CD14-positive monocyte (primary cell): ENCODE measurements at regions not wholly inside any gene's neighbourhood (a gene's known extent, or its start where the extent isn't known, plus 50 kb on each side); places are given as distances from the start of the nearest gene placed in this dataset.
A peak's percentile ranks its signal among the peaks of the same experiment; 100 is the strongest.

Experiments used
- DNase-seq, 3 donors: peaks; one replicate each; pipeline ENCODE4 v3.0.0-alpha.2; 2011 to 2022
- H2AFZ ChIP-seq: 2 replicates; pipeline ENCODE4 v1.6.0; 2012; ENCODE audit warnings: mild to moderate bottlenecking, low read depth, low read length, inconsistent platforms; ENCODE audit not compliant: insufficient read depth, poor library complexity, severe bottlenecking
- H3K27ac ChIP-seq, 2 donors: 1 replicate in 1 of 2; 2 replicates in 1 of 2; pipeline ENCODE4 v1.5.1; 2012 to 2013; ENCODE audit warnings: low read length in 2 of 2, control low read depth in 1 of 2, inconsistent platforms in 1 of 2, low read depth in 1 of 2, mild to moderate bottlenecking in 1 of 2
- H3K27me3 ChIP-seq, 2 donors: one replicate each; pipeline versions ENCODE4 v1.6.0 to v1.6.1; 2011 to 2013; ENCODE audit warnings: low read length in 2 of 2; ENCODE audit not compliant: control insufficient read depth in 2 of 2, insufficient read depth in 2 of 2
- H3K36me3 ChIP-seq, 2 donors: replicated peaks in 1 of 2; 1 replicate in 1 of 2; 2 replicates in 1 of 2; pipeline versions ENCODE4 v1.5.1 to v1.6.1; 2012 to 2013; ENCODE audit warnings: low read length in 2 of 2, control low read depth in 1 of 2, inconsistent platforms in 1 of 2, mild to moderate bottlenecking in 1 of 2; ENCODE audit not compliant: insufficient read depth in 2 of 2, control insufficient read depth in 1 of 2
- H3K4me1 ChIP-seq, 2 donors: 1 replicate in 1 of 2; 2 replicates in 1 of 2; pipeline versions ENCODE4 v1.5.1 to v1.6.1; 2012 to 2013; ENCODE audit warnings: low read length in 2 of 2, control low read depth in 1 of 2, inconsistent platforms in 1 of 2, mild to moderate bottlenecking in 1 of 2, moderate library complexity in 1 of 2; ENCODE audit not compliant: insufficient read depth in 2 of 2, control insufficient read depth in 1 of 2
- H3K4me2 ChIP-seq: replicated peaks from 2 replicates; pipeline ENCODE3; 2012; ENCODE audit warnings: low read length, moderate library complexity, mild to moderate bottlenecking; ENCODE audit not compliant: poor library complexity, severe bottlenecking; ENCODE audit errors: extremely low read depth
- H3K4me3 ChIP-seq, 3 experiments: fragments of 200-600 bp in 1 of 3; sonication (generic) in 1 of 3; replicated peaks in 1 of 3; 1 replicate in 2 of 3; 2 replicates in 1 of 3; pipeline ENCODE4 v1.5.1; 2011 to 2013; ENCODE audit warnings: low read length in 3 of 3, mild to moderate bottlenecking in 3 of 3, control low read depth in 2 of 3, low read depth in 2 of 3, inconsistent platforms in 1 of 3, moderate library complexity in 1 of 3
- H3K79me2 ChIP-seq: 2 replicates; pipeline ENCODE4 v1.6.0; 2012; ENCODE audit warnings: mild to moderate bottlenecking, control low read depth, inconsistent platforms, low read length, moderate library complexity; ENCODE audit not compliant: insufficient read depth
- H3K9ac ChIP-seq: 2 replicates; pipeline ENCODE4 v1.6.0; 2017; ENCODE audit warnings: low read length, mild to moderate bottlenecking; ENCODE audit not compliant: insufficient read depth, poor library complexity, severe bottlenecking
- H3K9me3 ChIP-seq, 2 donors: replicated peaks in 1 of 2; 1 replicate in 1 of 2; 2 replicates in 1 of 2; pipeline versions ENCODE4 v1.5.1 to v1.6.1; 2012 to 2013; ENCODE audit warnings: low read length in 2 of 2, control low read depth in 1 of 2; ENCODE audit not compliant: control insufficient read depth in 1 of 2, insufficient read depth in 1 of 2
- H4K20me1 ChIP-seq: 2 replicates; pipeline ENCODE4 v1.6.0; 2012; ENCODE audit warnings: mild to moderate bottlenecking, low read length, control low read depth, moderate library complexity; ENCODE audit not compliant: insufficient read depth
- H3K27ac Mint-ChIP-seq, 7 donors: one replicate each; pipeline ENCODE4 v1.8.0; 2020; ENCODE audit warnings: mild to moderate bottlenecking in 7 of 7, mixed read lengths in 7 of 7, moderate library complexity in 6 of 7, inconsistent platforms in 2 of 7
- H3K27me3 Mint-ChIP-seq, 3 donors: one replicate each; pipeline ENCODE4 v1.8.0; 2021 to 2022; ENCODE audit warnings: low read depth in 3 of 3, mild to moderate bottlenecking in 3 of 3, mixed read lengths in 3 of 3, moderate library complexity in 3 of 3, inconsistent platforms in 1 of 3
- H3K36me3 Mint-ChIP-seq, 2 donors: one replicate each; pipeline ENCODE4 v1.8.0; 2020; ENCODE audit warnings: mixed read lengths in 2 of 2, inconsistent platforms in 1 of 2, mild to moderate bottlenecking in 1 of 2
- H3K4me1 Mint-ChIP-seq: one replicate; pipeline ENCODE4 v1.8.0; 2020; ENCODE audit warnings: mild to moderate bottlenecking, mixed read lengths
- H3K4me3 Mint-ChIP-seq, 2 donors: one replicate each; pipeline ENCODE4 v1.8.0; 2020; ENCODE audit warnings: mild to moderate bottlenecking in 2 of 2, mixed read lengths in 2 of 2, moderate library complexity in 1 of 2
- H3K9me3 Mint-ChIP-seq, 7 donors: one replicate each; pipeline ENCODE4 v1.8.0; 2020 to 2022; ENCODE audit warnings: mixed read lengths in 7 of 7, mild to moderate bottlenecking in 6 of 7, moderate library complexity in 6 of 7, inconsistent platforms in 2 of 7
- CTCF ChIP-seq: fragments of 200-600 bp; IDR thresholded peaks from one replicate; pipeline ENCODE4 v1.8.0; 2022; ENCODE audit warnings: antibody characterized with exemption, mild to moderate bottlenecking
- WGBS: methylation state at CpG from one replicate; pipeline ENCODE4 v1.1.5; 2013; ENCODE audit warnings: missing lambda C conversion rate; ENCODE audit not compliant: insufficient coverage; 5-methylcytosine and 5-hydroxymethylcytosine counted together
- intact Hi-C, 2 donors: fragments of 100-400 bp; cut with micrococcal nuclease; formaldehyde crosslinking; loops; one replicate each; pipeline versions ENCODE4 v1.15.0 to v1.15.1; 2023

GRCh38 chr3:39637807-39638206 is 170.3 kb downstream of the MOBP start:
- Histone ChIP-seq H3K9ac (no peak overlapping the region), H3K27me3 (no peaks in the 10 kb centered on the region), H2AFZ (no peak overlapping the region), H3K4me1 (peaks cover 11 to 12% of the 10 kb centered on the region in 2 donors), H3K36me3 (no peaks in the 10 kb centered on the region), H3K4me2 (no peak overlapping the region), H3K79me2 (no peaks in the 10 kb centered on the region), H3K27ac (no peak overlapping the region), H3K4me3 (no peak overlapping the region), H3K9me3 (no peaks in the 10 kb centered on the region), H4K20me1 (no peaks in the 10 kb centered on the region)
- Mint-ChIP-seq H3K9me3 (peaks cover 0 to 2% (median 0%) of the 10 kb centered on the region in 7 donors), H3K27me3 (no peaks in the 10 kb centered on the region), H3K27ac (peak overlapping the region in 4 of 7 donors; percentile 32 to 69 (median 48)), H3K4me1 (peaks cover 20% of the 10 kb centered on the region), H3K36me3 (no peaks in the 10 kb centered on the region), H3K4me3 (no peak overlapping the region)
- DNase-seq, result peak; percentile 15 to 54 (median 15)
- no CpG with 5 or more reads among the region's 1 CpG for WGBS
- peak; percentile 57 for TF ChIP-seq CTCF
- intact Hi-C loops, result no loop called here

- Histone ChIP-seq H3K9ac (no peak overlapping the region), H3K9me3 (no peaks in the 10 kb centered on the region), H3K27ac (peak overlapping the region in 1 of 2 donors; percentile 24), H2AFZ (no peak overlapping the region), H3K27me3 (no peaks in the 10 kb centered on the region), H3K79me2 (no peaks in the 10 kb centered on the region), H4K20me1 (no peaks in the 10 kb centered on the region), H3K4me2 (no peak overlapping the region), H3K4me1 (peaks cover 11 to 12% of the 10 kb centered on the region in 2 donors), H3K4me3 (no peak overlapping the region), H3K36me3 (no peaks in the 10 kb centered on the region)
- peak; percentile 27 for TF ChIP-seq CTCF
- Mint-ChIP-seq H3K36me3 (no peaks in the 10 kb centered on the region), H3K27ac (peak overlapping the region in 5 of 7 donors; percentile 35 to 83 (median 51)), H3K4me3 (no peak overlapping the region), H3K4me1 (peaks cover 20% of the 10 kb centered on the region), H3K9me3 (peaks cover 0 to 2% (median 0%) of the 10 kb centered on the region in 7 donors), H3K27me3 (no peaks in the 10 kb centered on the region)
- 80% methylated on average over 1 of the region's 6 CpGs for WGBS
- no peak for DNase-seq
- intact Hi-C loops, result no loop called here
Measured at GRCh38 chr3:39638301-39638700, 170.8 kb downstream of the MOBP start.
